ENCODE measurements at regions not wholly inside any gene's neighbourhood (a gene's known extent, or its start where the extent isn't known, plus 50 kb on each side); places are given as distances from the start of the nearest gene placed in this dataset.

DNA sequence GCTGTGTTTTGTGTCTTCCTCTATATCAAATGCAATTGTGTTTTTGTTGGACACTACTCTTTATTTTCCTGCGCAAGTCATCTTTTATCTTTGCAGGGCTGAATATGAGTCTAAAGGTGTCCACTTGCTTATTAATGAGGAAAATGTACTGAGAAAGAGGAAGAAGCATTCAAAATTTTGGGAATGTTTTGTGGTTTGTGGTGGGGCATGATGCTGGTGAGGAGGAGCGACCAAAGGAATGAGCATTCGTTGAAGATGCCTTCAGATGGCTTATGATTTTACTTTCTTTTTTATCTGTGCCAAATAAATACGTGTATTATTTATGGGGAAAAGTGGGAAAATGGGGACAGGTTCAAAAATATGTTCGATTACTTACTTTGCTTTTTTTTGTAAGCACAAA lies 63.9 kb upstream of the SMIM21 start:
- Histone ChIP-seq H3K27me3 (replicated peaks; ENCODE audit: insufficient read depth) (no peaks in the 10 kb centered on the region), H3K4me1 (ENCODE audit: control insufficient read depth in 1 of 2, low read depth in 2 of 2) (no peaks in the 10 kb centered on the region), H3K36me3 (no peaks in the 10 kb centered on the region), H3K4me3 (no peak overlapping the region), H3K9me3 (no peaks in the 10 kb centered on the region), H3K27ac (no peak overlapping the region)
- ATAC-seq (ENCODE audit: insufficient number of reproducible peaks, low FRiP score, low read depth) (no peak), DNase-seq (ENCODE audit: low spot score) (no peak)
- TF ChIP-seq, protein P1, sequence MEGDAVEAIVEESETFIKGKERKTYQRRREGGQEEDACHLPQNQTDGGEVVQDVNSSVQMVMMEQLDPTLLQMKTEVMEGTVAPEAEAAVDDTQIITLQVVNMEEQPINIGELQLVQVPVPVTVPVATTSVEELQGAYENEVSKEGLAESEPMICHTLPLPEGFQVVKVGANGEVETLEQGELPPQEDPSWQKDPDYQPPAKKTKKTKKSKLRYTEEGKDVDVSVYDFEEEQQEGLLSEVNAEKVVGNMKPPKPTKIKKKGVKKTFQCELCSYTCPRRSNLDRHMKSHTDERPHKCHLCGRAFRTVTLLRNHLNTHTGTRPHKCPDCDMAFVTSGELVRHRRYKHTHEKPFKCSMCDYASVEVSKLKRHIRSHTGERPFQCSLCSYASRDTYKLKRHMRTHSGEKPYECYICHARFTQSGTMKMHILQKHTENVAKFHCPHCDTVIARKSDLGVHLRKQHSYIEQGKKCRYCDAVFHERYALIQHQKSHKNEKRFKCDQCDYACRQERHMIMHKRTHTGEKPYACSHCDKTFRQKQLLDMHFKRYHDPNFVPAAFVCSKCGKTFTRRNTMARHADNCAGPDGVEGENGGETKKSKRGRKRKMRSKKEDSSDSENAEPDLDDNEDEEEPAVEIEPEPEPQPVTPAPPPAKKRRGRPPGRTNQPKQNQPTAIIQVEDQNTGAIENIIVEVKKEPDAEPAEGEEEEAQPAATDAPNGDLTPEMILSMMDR (IDR thresholded peaks at IDR 0.05), result no peak

DNA sequence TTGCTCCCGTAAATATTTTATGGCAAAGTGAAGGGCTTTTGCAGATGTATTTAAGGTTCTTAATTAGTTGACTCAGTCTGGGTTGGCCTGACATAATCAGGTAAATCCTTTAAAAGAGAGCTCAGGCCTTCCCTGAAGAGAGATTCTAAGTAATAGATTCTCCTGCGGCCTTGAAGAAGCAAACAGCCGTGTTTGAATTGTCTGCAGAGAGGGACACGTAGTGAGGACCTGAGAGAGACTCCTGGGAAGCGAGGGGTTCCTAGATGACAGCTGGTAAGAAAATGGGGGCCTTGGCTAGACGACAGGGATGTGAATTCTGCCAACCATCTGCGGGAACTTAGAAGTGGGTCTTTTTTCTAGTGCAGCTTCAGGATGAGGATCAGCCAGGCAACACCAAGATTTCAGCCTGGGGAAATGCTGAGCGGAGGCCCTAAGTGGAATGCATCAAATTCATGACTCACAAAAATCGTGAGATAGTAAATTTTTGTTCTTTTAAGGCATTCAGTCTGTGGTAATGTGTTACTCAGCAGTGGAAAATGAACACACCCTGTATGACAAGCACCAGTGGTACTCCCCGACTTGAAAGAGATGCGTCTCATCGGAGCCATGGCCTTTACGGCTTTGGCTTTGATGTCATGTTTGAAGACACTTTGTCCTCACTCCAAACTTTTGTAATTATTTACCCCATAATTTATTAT lies 62.1 kb upstream of the SMIM21 start:
- H3K27me3 ChIP-seq (replicated peaks; ENCODE audit: insufficient read depth), result no peaks in the 10 kb centered on the region
- no peak for ATAC-seq (ENCODE audit: insufficient number of reproducible peaks, low FRiP score, low read depth)
- DNase-seq (ENCODE audit: low spot score), result no peak
- no peak overlapping the region for H3K27ac ChIP-seq
- TF ChIP-seq, protein P1 (IDR thresholded peaks at IDR 0.05), result no peak
- H3K4me1 ChIP-seq (ENCODE audit: control insufficient read depth in 1 of 2, low read depth in 2 of 2), result no peaks in the 10 kb centered on the region
- H3K4me3 ChIP-seq, result no peak overlapping the region
- H3K9me3 ChIP-seq, result no peaks in the 10 kb centered on the region
- no peaks in the 10 kb centered on the region for H3K36me3 ChIP-seq

DNA sequence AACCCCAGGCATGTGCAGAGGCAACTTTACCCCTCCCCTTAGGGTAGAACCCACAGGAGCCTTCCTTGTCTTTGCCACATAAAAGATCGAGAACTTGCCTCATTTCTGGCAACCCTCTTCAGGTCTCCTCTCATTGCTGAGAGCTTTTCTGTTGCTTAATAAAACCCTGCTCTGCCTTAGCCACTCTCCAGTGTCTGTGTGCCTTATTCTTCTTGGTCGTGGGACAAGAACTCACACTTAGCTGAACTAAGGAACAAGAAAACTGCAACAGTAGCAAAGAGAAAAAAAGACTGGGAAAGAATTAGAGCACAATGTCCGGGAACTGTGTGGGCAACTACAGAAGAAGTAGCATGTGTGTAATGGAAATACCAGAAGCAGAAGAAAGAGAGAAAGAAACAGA lies 56.2 kb upstream of the SMIM21 start:
- Histone ChIP-seq H3K9me3 (no peaks in the 10 kb centered on the region), H3K4me3 (no peak overlapping the region), H3K27ac (no peak overlapping the region), H3K4me1 (ENCODE audit: control insufficient read depth in 1 of 2, low read depth in 2 of 2) (no peaks in the 10 kb centered on the region), H3K27me3 (replicated peaks; ENCODE audit: insufficient read depth) (no peaks in the 10 kb centered on the region), H3K36me3 (no peaks in the 10 kb centered on the region)
- TF ChIP-seq, protein P1 (IDR thresholded peaks at IDR 0.05), result no peak
- ATAC-seq (ENCODE audit: insufficient number of reproducible peaks, low FRiP score, low read depth) (no peak), DNase-seq (ENCODE audit: low spot score) (no peak)

DNA sequence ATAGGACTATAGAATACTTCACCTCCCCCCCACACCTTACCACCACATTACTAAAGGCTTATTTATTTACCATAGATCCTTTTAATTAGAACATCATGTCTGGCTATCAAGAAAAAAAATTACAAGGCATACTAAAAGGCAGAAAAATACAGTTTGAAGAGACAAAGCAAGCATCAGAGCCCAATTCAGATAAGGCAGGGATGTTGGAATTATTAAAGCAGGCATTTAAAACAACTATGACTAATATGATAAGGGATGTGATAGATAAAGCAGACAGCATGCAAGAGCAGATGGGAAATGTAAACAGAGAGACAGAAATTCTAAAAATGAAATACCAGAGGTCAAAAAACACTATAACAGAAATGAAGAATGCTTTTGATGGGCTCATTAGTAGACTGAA lies 55.4 kb upstream of the SMIM21 start:
- H3K27me3 ChIP-seq (replicated peaks; ENCODE audit: insufficient read depth), result no peaks in the 10 kb centered on the region
- DNase-seq (ENCODE audit: low spot score), result no peak
- no peak for ATAC-seq (ENCODE audit: insufficient number of reproducible peaks, low FRiP score, low read depth)
- no peaks in the 10 kb centered on the region for H3K9me3 ChIP-seq
- TF ChIP-seq, protein P1 (IDR thresholded peaks at IDR 0.05), result no peak
- H3K27ac ChIP-seq, result no peak overlapping the region
- H3K4me3 ChIP-seq, result no peak overlapping the region
- no peaks in the 10 kb centered on the region for H3K4me1 ChIP-seq (ENCODE audit: control insufficient read depth in 1 of 2, low read depth in 2 of 2)
- H3K36me3 ChIP-seq, result no peaks in the 10 kb centered on the region

DNA sequence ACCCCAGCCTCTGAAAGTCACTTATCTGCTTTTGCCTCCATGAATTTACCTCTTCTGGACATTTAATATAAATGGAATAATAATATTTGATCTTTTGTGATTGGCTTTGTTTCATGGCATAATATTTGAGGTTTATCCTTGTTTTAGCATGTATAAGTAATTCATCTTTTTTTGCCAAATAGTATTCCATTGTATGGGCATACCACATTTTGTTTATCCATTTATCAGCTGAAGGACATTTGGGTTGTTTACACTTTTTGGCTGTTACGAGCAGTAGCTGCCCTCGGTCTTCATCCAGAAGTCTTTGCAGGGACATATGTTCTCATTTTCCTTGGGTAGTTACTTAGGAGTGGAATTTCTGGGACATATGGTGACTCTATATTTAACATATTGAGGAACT lies 53.0 kb upstream of the SMIM21 start:
- DNase-seq (ENCODE audit: low spot score), result no peak
- TF ChIP-seq, protein P1 (IDR thresholded peaks at IDR 0.05), result no peak

More for the DNA sequence above, 53.0 kb upstream of the SMIM21 start:
- Histone ChIP-seq H3K27ac (no peak overlapping the region), H3K9me3 (no peaks in the 10 kb centered on the region), H3K4me1 (ENCODE audit: control insufficient read depth in 1 of 2, low read depth in 2 of 2) (no peaks in the 10 kb centered on the region), H3K4me3 (no peak overlapping the region), H3K27me3 (replicated peaks; ENCODE audit: insufficient read depth) (no peaks in the 10 kb centered on the region), H3K36me3 (no peaks in the 10 kb centered on the region)
- ATAC-seq (ENCODE audit: insufficient number of reproducible peaks, low FRiP score, low read depth), result no peak

Data from thoracic aorta (tissue), 2 donors.